ENCODE measurements at regions not wholly inside any gene's neighbourhood (a gene's known extent, or its start where the extent isn't known, plus 50 kb on each side); places are given as distances from the start of the nearest gene placed in this dataset.

DNA sequence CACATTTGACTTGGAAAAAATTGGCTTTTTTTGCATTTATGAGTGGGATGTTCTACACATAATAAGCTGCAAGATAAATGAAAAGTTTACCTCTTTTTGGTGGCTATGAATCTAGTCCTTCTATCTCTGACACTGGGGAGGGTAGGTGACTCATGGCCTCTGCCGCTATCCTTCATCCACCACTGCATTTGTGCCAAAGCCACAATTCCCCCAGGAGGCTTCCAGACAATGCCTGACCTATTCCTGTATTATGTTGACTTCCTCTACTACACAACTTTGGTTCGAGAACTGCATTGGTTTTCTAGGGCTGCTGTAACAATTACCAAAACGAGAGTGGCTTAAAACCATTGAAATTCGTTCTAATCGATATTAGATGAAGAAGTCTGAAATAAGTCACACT is 245.6 kb downstream of the TRAM1L1 start:
- Histone ChIP-seq H3K4me1 (ENCODE audit: control insufficient read depth in 2 of 3, insufficient read depth in 2 of 3, low read depth in 1 of 3, low read length in 3 of 3) (no peaks in the 10 kb centered on the region), H3K27ac (ENCODE audit: low read depth in 2 of 2, low read length in 2 of 2) (no peak overlapping the region), H3K4me3 (ENCODE audit: low read length in 3 of 3) (no peak overlapping the region), H3K9me3 (ENCODE audit: control insufficient read depth in 2 of 3, insufficient read depth in 1 of 3, low read length in 3 of 3) (no peaks in the 10 kb centered on the region), H3K36me3 (ENCODE audit: control insufficient read depth in 2 of 3, insufficient read depth in 3 of 3, low read length in 3 of 3) (no peaks in the 10 kb centered on the region), H3K9ac (ENCODE audit: low read length in 3 of 3) (no peak overlapping the region), H3K27me3 (ENCODE audit: control insufficient read depth, insufficient read depth, low read length) (no peaks in the 10 kb centered on the region)
- TF ChIP-seq, protein P1, sequence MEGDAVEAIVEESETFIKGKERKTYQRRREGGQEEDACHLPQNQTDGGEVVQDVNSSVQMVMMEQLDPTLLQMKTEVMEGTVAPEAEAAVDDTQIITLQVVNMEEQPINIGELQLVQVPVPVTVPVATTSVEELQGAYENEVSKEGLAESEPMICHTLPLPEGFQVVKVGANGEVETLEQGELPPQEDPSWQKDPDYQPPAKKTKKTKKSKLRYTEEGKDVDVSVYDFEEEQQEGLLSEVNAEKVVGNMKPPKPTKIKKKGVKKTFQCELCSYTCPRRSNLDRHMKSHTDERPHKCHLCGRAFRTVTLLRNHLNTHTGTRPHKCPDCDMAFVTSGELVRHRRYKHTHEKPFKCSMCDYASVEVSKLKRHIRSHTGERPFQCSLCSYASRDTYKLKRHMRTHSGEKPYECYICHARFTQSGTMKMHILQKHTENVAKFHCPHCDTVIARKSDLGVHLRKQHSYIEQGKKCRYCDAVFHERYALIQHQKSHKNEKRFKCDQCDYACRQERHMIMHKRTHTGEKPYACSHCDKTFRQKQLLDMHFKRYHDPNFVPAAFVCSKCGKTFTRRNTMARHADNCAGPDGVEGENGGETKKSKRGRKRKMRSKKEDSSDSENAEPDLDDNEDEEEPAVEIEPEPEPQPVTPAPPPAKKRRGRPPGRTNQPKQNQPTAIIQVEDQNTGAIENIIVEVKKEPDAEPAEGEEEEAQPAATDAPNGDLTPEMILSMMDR (IDR thresholded peaks at IDR 0.05; ENCODE audit: borderline replicate concordance, extremely low read depth, insufficient read depth), result no peak
- intact Hi-C loops (cut with DNase I), result no loop called here
- FAIRE-seq (no peak), DNase-seq (no peak)

DNA sequence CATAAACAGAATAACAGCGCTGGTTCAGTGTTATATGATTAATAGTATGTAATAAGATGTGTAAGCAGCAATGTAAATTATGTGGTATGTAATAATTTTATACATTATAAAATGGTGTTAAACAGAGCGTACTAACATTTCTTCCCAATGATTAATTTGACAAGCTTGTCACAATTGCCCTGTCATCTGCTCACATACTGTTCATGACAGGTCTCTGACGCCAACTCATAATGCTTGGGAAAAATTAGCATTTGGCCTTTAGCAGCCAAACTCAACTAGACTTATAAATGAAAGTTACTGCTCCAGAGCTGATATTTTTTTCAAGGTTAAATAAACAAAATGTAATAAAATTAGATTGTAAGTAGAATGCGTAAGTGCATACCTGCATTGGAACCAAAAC is 246.8 kb downstream of the TRAM1L1 start:
- no peak overlapping the region for H3K27ac ChIP-seq (ENCODE audit: low read depth in 2 of 2, low read length in 2 of 2)
- no peaks in the 10 kb centered on the region for H3K9me3 ChIP-seq (ENCODE audit: control insufficient read depth in 2 of 3, insufficient read depth in 1 of 3, low read length in 3 of 3)
- no peak overlapping the region for H3K9ac ChIP-seq (ENCODE audit: low read length in 3 of 3)
- H3K36me3 ChIP-seq (ENCODE audit: control insufficient read depth in 2 of 3, insufficient read depth in 3 of 3, low read length in 3 of 3), result no peaks in the 10 kb centered on the region
- intact Hi-C loops (cut with DNase I), result no loop called here
- no peak for FAIRE-seq
- no peaks in the 10 kb centered on the region for H3K27me3 ChIP-seq (ENCODE audit: control insufficient read depth, insufficient read depth, low read length)
- no peak overlapping the region for H3K4me3 ChIP-seq (ENCODE audit: low read length in 3 of 3)
- H3K4me1 ChIP-seq (ENCODE audit: control insufficient read depth in 2 of 3, insufficient read depth in 2 of 3, low read depth in 1 of 3, low read length in 3 of 3), result no peaks in the 10 kb centered on the region
- TF ChIP-seq, protein P1 (IDR thresholded peaks at IDR 0.05; ENCODE audit: borderline replicate concordance, extremely low read depth, insufficient read depth), result no peak
- no peak for DNase-seq

DNA sequence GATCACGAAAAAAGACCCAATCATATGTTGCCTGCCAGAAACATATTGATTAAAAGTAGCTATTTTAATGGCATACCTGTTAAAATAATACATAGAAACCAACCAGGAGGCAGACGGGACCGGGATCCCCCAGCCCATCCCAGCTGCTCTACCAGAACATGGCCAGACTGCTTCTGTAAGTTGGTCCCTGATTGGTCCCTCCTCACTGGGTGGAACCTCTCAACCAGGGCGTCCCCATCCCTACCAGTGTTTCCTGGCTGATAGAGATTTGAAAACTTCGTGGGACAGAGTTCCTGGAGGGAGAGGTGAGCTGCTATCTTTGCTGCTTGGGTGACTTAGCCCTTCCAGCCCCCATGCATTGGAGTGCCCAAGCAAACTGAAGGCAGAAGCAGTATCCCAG is 256.2 kb downstream of the TRAM1L1 start:
- intact Hi-C loops (cut with DNase I), result no loop called here
- DNase-seq, result no peak
- Histone ChIP-seq H3K9ac (ENCODE audit: low read length in 3 of 3) (no peak overlapping the region), H3K27me3 (ENCODE audit: control insufficient read depth, insufficient read depth, low read length) (no peaks in the 10 kb centered on the region), H3K36me3 (ENCODE audit: control insufficient read depth in 2 of 3, insufficient read depth in 3 of 3, low read length in 3 of 3) (no peaks in the 10 kb centered on the region), H3K4me1 (ENCODE audit: control insufficient read depth in 2 of 3, insufficient read depth in 2 of 3, low read depth in 1 of 3, low read length in 3 of 3) (no peaks in the 10 kb centered on the region), H3K4me3 (ENCODE audit: low read length in 3 of 3) (no peak overlapping the region), H3K27ac (ENCODE audit: low read depth in 2 of 2, low read length in 2 of 2) (no peak overlapping the region), H3K9me3 (ENCODE audit: control insufficient read depth in 2 of 3, insufficient read depth in 1 of 3, low read length in 3 of 3) (no peaks in the 10 kb centered on the region)
- TF ChIP-seq, protein P1 (IDR thresholded peaks at IDR 0.05; ENCODE audit: borderline replicate concordance, extremely low read depth, insufficient read depth), result no peak
- no peak for FAIRE-seq

DNA sequence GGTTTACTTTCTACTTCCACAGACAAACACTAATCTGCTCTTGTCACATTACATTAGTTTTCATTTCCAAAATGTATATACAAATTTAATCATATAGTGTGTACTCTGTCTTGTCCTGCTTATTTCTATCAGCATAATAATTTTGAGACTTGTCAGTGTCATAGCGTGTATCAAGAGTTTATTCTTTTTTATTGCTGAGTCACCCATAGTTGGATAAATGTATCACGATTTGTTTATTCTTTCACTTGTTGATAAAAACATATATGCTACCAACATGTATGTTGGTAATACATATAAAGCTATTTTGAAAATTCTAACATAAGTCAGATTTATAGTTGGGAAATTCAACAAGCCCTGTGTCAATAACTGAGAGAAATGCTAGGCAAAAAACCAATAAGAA is 261.2 kb downstream of the TRAM1L1 start:
- H3K4me1 ChIP-seq (ENCODE audit: control insufficient read depth in 2 of 3, insufficient read depth in 2 of 3, low read depth in 1 of 3, low read length in 3 of 3), result no peaks in the 10 kb centered on the region
- intact Hi-C loops (cut with DNase I), result no loop called here
- H3K9ac ChIP-seq (ENCODE audit: low read length in 3 of 3), result no peak overlapping the region
- no peaks in the 10 kb centered on the region for H3K36me3 ChIP-seq (ENCODE audit: control insufficient read depth in 2 of 3, insufficient read depth in 3 of 3, low read length in 3 of 3)
- H3K4me3 ChIP-seq (ENCODE audit: low read length in 3 of 3), result no peak overlapping the region
- no peaks in the 10 kb centered on the region for H3K9me3 ChIP-seq (ENCODE audit: control insufficient read depth in 2 of 3, insufficient read depth in 1 of 3, low read length in 3 of 3)
- no peaks in the 10 kb centered on the region for H3K27me3 ChIP-seq (ENCODE audit: control insufficient read depth, insufficient read depth, low read length)
- no peak for DNase-seq
- no peak for FAIRE-seq
- H3K27ac ChIP-seq (ENCODE audit: low read depth in 2 of 2, low read length in 2 of 2), result no peak overlapping the region
- TF ChIP-seq, protein P1 (IDR thresholded peaks at IDR 0.05; ENCODE audit: borderline replicate concordance, extremely low read depth, insufficient read depth), result no peak

Data from kidney (tissue), 13 donors.